ENCODE measurements at regions not wholly inside any gene's neighbourhood (a gene's known extent, or its start where the extent isn't known, plus 50 kb on each side); places are given as distances from the start of the nearest gene placed in this dataset.

DNA sequence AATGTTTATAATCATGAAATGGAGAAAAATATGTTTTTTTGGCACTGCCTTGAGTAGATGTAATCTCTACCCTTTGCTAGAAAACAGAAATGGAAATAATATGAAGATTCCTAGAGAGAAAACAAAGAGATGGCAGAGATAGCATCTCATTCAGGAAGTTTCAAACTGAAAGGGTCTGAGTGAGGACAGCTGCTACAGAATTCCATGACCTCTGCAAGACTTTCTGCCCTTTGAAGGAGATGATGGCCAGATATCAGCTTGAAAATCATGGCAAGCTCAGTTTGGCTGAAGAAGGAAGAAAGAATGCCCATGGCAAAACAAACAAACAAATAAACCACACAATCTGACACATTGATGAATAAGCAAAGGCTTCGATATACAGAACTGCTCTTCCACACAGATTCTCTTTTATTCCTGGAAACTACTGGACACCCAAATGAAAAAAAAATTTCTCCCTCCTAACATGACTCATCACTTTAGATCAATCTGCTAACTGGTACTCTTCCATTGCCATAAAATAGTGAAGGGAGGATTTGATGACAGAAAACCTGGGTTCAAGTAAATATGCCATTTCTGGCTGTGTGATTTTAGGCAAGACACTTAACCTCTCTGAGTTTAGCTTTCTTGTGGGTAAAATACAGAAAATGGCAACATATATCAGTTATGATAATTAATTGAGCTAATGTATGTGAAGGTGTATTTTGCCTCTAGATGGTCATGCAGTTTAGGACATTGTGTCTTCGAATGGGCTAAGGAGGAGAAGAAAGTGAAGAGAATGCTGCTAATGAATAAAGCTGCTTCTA lies 105.9 kb upstream of the SPACA1 start:
- no peak overlapping the region for H3K4me3 ChIP-seq (replicated peaks in 1 of 3; ENCODE audit: insufficient read depth in 1 of 3, low read depth in 2 of 3, low read length in 3 of 3)
- in situ Hi-C loops (cut with HindIII; ENCODE audit: extremely low pct_ligation_motif_present, low pct_unique_long_range_greater_than_20kb), result loop anchor here (25.0 kb wide), 1 partner anchor 921 kb away; no protein-coding TSS in a partner anchor
- TF ChIP-seq NFE2L2 (IDR thresholded peaks at IDR 0.05; ENCODE audit: low read length), result peak; percentile 68; the same call in 1 of the 2 replicates
- TF ChIP-seq SMYD3 (CRISPR knock-in tag; IDR thresholded peaks at IDR 0.05), result no peak
- 0 out of 4 replicates have a peak, but pooled peaks of 1 of the 2 experiments have one; percentile 9 for TF ChIP-seq MAFK (conservative IDR thresholded peaks at IDR 0.05 in 1 of 2, IDR thresholded peaks at IDR 0.05 in 1 of 2; ENCODE audit: low read length in 2 of 2)
- no peak for TF ChIP-seq CCAR2 (optimal IDR thresholded peaks at IDR 0.05; ENCODE audit: low read depth, low read length)
- TF ChIP-seq ZNF451 (CRISPR knock-in tag; IDR thresholded peaks at IDR 0.05), result no peak
- no TSS peak for BruUV-seq (replicated peaks)
- no peaks in the 10 kb centered on the region for H4K20me1 ChIP-seq (ENCODE audit: insufficient read depth, low read length)
- H3K9ac ChIP-seq (ENCODE audit: insufficient read depth, low read depth, low read length), result no peak overlapping the region
- POLR2A ChIA-PET, result no interaction called here
- H2AFZ ChIP-seq (ENCODE audit: low read length), result no peak overlapping the region
- peaks cover 11% of the 10 kb centered on the region for H3K4me1 ChIP-seq (ENCODE audit: insufficient read depth, low read length)
- intact Hi-C loops (cut with micrococcal nuclease; ENCODE audit: unreplicated experiment), result no loop called here
- WGBS (ENCODE audit: low lambda C conversion rate), result 78% methylated on average over 2 of the region's 2 CpGs
- no peak overlapping the region for H3K27ac ChIP-seq (ENCODE audit: extremely low read length, insufficient read depth, low read length)
- DNase-seq (ENCODE audit: low spot score) (no peak), FAIRE-seq (no peak), ATAC-seq (no peak)
- no peaks in the 10 kb centered on the region for H3K27me3 ChIP-seq (ENCODE audit: control insufficient read depth in 1 of 2, insufficient read depth in 2 of 2, low read length in 2 of 2)
- no peaks in the 10 kb centered on the region for H3K79me2 ChIP-seq (ENCODE audit: insufficient read depth, low read length)
- H3K9me3 ChIP-seq (ENCODE audit: low read length), result no peaks in the 10 kb centered on the region
- H3K4me2 ChIP-seq (ENCODE audit: low read depth, low read length), result no peak overlapping the region
- CTCF ChIA-PET (ENCODE audit: low intra/inter-chr PET ratio, low total read pairs), result no interaction called here
- no peaks in the 10 kb centered on the region for H3K36me3 ChIP-seq (replicated peaks in 1 of 2; ENCODE audit: control insufficient read depth in 1 of 2, insufficient read depth in 2 of 2, low read length in 2 of 2)

GRCh38 chr6:87939776-87940175 lies 107.9 kb upstream of the SPACA1 start:
- BruUV-seq (replicated peaks), result no TSS peak
- H3K4me3 ChIP-seq (replicated peaks in 1 of 3; ENCODE audit: insufficient read depth in 1 of 3, low read depth in 2 of 3, low read length in 3 of 3), result no peak overlapping the region
- no peaks in the 10 kb centered on the region for H3K36me3 ChIP-seq (replicated peaks in 1 of 2; ENCODE audit: control insufficient read depth in 1 of 2, insufficient read depth in 2 of 2, low read length in 2 of 2)
- in situ Hi-C loops (cut with HindIII; ENCODE audit: extremely low pct_ligation_motif_present, low pct_unique_long_range_greater_than_20kb) (loop anchor here (25.0 kb wide), 1 partner anchor 923 kb away; no protein-coding TSS in a partner anchor), intact Hi-C loops (cut with micrococcal nuclease; ENCODE audit: unreplicated experiment) (loop anchor here (10.0 kb wide), 1 partner anchor 845 kb away; no protein-coding TSS in a partner anchor)
- ChIA-PET CTCF (ENCODE audit: low intra/inter-chr PET ratio, low total read pairs) (no interaction called here), POLR2A (no interaction called here)
- no peaks in the 10 kb centered on the region for H3K9me3 ChIP-seq (ENCODE audit: low read length)
- H3K9ac ChIP-seq (ENCODE audit: insufficient read depth, low read depth, low read length), result no peak overlapping the region
- peaks cover 22% of the 10 kb centered on the region for H3K4me1 ChIP-seq (ENCODE audit: insufficient read depth, low read length)
- H4K20me1 ChIP-seq (ENCODE audit: insufficient read depth, low read length), result no peaks in the 10 kb centered on the region
- no peak overlapping the region for H3K27ac ChIP-seq (ENCODE audit: extremely low read length, insufficient read depth, low read length)
- WGBS (ENCODE audit: low lambda C conversion rate), result 78% methylated on average over 1 of the region's 1 CpG
- no peak overlapping the region for H3K4me2 ChIP-seq (ENCODE audit: low read depth, low read length)
- no peak for ATAC-seq
- no peak for FAIRE-seq
- DNase-seq (ENCODE audit: low spot score), result no peak
- H3K27me3 ChIP-seq (ENCODE audit: control insufficient read depth in 1 of 2, insufficient read depth in 2 of 2, low read length in 2 of 2), result no peaks in the 10 kb centered on the region
- no peaks in the 10 kb centered on the region for H3K79me2 ChIP-seq (ENCODE audit: insufficient read depth, low read length)
- no peak overlapping the region for H2AFZ ChIP-seq (ENCODE audit: low read length)
- TF ChIP-seq, protein P1, sequence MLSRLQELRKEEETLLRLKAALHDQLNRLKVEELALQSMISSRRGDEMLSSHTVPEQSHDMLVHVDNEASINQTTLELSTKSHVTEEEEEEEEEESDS (CRISPR knock-in tag; IDR thresholded peaks at IDR 0.05; ENCODE audit: borderline replicate concordance), result no peak
- no peak for TF ChIP-seq CEBPG (CRISPR knock-in tag; IDR thresholded peaks at IDR 0.05)
- no peak for TF ChIP-seq ZNF441 (CRISPR knock-in tag; IDR thresholded peaks at IDR 0.05; ENCODE audit: borderline replicate concordance)
- TF ChIP-seq, protein P2, sequence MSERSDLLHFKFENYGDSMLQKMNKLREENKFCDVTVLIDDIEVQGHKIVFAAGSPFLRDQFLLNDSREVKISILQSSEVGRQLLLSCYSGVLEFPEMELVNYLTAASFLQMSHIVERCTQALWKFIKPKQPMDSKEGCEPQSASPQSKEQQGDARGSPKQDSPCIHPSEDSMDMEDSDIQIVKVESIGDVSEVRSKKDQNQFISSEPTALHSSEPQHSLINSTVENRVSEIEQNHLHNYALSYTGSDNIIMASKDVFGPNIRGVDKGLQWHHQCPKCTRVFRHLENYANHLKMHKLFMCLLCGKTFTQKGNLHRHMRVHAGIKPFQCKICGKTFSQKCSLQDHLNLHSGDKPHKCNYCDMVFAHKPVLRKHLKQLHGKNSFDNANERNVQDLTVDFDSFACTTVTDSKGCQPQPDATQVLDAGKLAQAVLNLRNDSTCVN (CRISPR knock-in tag; IDR thresholded peaks at IDR 0.05; ENCODE audit: borderline replicate concordance), result no peak
- TF ChIP-seq, protein P3, sequence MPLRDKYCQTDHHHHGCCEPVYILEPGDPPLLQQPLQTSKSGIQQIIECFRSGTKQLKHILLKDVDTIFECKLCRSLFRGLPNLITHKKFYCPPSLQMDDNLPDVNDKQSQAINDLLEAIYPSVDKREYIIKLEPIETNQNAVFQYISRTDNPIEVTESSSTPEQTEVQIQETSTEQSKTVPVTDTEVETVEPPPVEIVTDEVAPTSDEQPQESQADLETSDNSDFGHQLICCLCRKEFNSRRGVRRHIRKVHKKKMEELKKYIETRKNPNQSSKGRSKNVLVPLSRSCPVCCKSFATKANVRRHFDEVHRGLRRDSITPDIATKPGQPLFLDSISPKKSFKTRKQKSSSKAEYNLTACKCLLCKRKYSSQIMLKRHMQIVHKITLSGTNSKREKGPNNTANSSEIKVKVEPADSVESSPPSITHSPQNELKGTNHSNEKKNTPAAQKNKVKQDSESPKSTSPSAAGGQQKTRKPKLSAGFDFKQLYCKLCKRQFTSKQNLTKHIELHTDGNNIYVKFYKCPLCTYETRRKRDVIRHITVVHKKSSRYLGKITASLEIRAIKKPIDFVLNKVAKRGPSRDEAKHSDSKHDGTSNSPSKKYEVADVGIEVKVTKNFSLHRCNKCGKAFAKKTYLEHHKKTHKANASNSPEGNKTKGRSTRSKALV (CRISPR knock-in tag; IDR thresholded peaks at IDR 0.05), result no peak
- no peak for TF ChIP-seq ZNF317 (CRISPR knock-in tag; IDR thresholded peaks at IDR 0.05)
- TF ChIP-seq ARNT2 (CRISPR knock-in tag; IDR thresholded peaks at IDR 0.05; ENCODE audit: low read depth), result no peak
- no peak for TF ChIP-seq MAX (IDR thresholded peaks at IDR 0.05)
